GM20000 (cell line): ENCODE measurements at regions not wholly inside any gene's neighbourhood (a gene's known extent, or its start where the extent isn't known, plus 50 kb on each side); places are given as distances from the start of the nearest gene placed in this dataset.

Source experiments
- DNase-seq: peaks from one replicate; pipeline ENCODE4 v3.0.0; 2012; ENCODE audit warnings: low spot score
- TF ChIP-seq, protein P1 (sequence below): IDR thresholded peaks from 2 replicates; pipeline ENCODE4 v1.5.1; 2012; ENCODE audit warnings: mild to moderate bottlenecking, control low read depth; ENCODE audit errors: extremely low read depth, missing control alignments

DNA sequence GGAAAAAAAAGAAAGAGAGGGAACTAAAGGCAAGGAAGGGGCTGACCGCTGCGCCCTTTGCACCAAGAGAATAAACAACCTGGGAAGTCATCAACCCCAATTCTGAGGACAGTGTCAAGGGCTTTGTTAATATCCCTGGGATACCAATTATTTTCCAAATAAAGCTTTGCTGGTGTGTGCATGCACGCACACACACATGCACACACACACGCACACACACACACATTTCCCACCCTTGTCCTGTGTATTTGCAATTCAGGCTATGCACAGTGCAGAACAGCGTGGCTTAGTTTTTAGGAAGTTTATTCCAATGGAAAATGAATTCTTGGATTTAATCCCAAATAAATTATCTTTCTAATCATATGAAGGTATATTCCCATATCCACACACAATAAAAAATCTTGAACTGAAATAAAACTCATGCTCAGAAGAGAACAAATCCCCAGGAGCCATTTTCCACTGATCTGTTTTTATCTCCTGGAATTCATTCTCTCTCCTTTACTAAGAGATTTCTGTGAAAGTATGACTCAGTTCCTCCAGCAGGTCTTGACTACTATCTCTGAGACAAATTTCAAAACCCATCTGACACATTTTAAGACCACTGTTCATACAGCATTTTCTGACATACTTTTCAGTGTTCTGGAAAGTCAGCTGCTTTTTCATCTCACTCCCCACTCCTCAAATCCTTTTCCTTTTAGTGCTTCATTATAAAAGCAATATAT, 334.4 kb upstream of the ATP2B1 start:
- TF ChIP-seq, protein P1, sequence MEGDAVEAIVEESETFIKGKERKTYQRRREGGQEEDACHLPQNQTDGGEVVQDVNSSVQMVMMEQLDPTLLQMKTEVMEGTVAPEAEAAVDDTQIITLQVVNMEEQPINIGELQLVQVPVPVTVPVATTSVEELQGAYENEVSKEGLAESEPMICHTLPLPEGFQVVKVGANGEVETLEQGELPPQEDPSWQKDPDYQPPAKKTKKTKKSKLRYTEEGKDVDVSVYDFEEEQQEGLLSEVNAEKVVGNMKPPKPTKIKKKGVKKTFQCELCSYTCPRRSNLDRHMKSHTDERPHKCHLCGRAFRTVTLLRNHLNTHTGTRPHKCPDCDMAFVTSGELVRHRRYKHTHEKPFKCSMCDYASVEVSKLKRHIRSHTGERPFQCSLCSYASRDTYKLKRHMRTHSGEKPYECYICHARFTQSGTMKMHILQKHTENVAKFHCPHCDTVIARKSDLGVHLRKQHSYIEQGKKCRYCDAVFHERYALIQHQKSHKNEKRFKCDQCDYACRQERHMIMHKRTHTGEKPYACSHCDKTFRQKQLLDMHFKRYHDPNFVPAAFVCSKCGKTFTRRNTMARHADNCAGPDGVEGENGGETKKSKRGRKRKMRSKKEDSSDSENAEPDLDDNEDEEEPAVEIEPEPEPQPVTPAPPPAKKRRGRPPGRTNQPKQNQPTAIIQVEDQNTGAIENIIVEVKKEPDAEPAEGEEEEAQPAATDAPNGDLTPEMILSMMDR: no peak
- DNase-seq: no peak

DNA sequence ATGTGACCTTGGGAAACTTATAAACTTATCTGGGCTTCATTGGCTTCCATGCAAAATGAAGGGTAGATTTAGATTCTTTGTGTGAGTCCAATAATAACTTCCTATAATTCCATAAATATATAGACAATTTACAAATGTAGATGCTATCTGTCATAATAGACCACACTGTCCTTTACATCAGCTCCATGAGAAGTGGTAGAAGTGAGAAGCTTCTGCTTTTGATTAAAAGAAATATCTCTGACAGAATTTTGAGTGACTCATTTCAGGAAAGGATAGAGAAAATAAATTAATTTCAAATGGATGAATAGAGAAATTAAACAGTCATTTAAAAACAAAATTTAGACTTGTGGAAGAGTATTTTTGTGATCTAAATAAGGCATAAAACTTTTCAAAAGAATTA, 329.7 kb upstream of the ATP2B1 start:
- no peak for DNase-seq
- TF ChIP-seq, protein P1: no peak

DNA sequence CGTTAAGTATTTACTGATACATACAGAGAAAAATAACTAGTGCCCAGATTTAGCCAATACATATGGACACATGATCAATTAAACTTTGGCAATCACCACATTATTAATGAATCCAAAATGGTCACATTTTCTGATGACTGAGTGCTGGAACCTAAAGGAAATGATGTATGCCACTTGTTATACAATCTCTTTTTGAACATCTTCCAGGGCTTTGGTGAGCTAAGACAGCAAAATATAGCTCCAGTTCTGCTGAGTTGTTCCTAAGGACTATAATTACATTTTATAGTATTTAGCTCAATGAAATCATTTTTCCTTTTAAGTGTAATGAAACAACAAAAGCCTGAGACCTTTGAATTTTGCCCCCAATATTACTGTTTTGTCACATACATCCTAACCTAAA, 329.1 kb upstream of the ATP2B1 start:
- TF ChIP-seq, protein P1: no peak
- DNase-seq: no peak

DNA sequence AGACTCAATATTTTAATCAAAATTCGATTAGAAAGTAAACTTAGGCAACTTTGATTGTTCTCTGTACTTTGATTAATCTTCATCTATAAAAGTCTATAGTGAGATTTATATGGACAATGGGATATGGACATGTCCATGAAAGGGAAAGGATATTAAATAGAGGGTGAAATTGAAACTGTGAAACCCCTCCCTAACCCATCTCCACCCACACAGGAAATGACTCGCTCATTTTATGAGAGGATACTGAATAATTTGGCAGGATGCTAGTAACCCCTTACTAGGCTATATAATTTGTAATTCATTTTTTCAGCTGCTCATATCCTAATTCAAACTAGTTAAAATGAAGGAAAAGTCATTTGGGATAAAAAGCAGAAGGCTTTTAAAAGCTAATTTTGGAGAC, 328.0 kb upstream of the ATP2B1 start:
- TF ChIP-seq, protein P1: no peak
- DNase-seq: no peak

DNA sequence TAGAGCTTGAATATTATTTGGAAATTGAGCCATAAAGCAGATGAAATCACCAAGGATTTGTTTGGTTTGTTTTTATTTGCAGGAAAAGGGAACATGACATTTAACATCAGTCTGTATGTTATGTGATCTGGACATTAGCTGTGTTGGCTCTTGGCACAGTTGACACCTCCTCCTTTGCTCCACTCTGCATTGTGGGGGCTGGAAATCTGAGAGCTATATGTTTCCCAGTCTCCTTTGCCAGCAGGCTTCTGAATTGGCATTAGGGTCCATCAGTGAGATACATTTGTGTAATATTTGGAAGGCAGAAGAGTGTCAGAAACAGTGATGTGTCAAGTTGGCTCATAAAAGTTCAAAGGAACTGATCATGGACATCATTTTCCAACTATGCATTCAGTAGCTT, 322.1 kb upstream of the ATP2B1 start:
- no peak for DNase-seq
- TF ChIP-seq, protein P1: no peak

DNA sequence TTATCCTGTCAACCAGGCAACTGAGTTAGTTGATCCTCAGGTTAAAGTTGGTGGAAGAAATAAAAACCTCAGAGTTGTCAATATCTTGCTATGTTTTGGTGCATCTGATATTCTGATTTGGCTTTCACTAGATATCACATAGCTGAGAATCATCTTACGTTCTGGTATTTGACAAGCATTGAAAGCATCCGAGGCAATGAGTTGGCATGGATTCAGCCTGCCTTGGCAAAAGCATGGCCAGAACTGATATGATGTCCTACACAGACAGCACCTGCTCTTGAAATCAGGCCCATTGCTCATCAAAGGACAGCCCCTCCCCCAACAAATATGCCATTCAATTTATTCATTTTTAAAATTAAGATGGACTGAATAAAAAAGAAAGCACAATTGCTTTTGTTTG, 320.7 kb upstream of the ATP2B1 start:
- DNase-seq: no peak
- TF ChIP-seq, protein P1: no peak

DNA sequence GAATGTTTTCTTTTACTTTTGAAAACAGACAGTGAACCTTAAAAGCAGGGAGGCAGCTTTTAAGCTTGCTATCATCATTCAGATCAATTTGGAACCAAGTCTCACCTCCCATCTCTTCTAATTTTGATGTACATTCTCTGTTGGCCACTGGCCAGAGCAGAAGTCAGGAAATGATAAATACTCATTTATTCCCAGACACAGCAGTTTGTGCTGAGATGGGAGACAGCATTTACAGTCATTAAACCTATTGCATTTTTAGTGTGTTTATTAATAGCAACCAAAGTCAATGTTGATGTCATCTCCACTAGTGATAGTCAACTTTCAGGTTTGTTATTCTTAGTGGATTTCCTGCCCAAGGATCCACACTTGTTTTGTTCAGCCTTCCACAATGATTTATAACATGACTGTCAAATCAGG, 320.0 kb upstream of the ATP2B1 start:
- TF ChIP-seq, protein P1: no peak
- no peak for DNase-seq
